ENCODE measurements at regions not wholly inside any gene's neighbourhood (a gene's known extent, or its start where the extent isn't known, plus 50 kb on each side); places are given as distances from the start of the nearest gene placed in this dataset.

DNA sequence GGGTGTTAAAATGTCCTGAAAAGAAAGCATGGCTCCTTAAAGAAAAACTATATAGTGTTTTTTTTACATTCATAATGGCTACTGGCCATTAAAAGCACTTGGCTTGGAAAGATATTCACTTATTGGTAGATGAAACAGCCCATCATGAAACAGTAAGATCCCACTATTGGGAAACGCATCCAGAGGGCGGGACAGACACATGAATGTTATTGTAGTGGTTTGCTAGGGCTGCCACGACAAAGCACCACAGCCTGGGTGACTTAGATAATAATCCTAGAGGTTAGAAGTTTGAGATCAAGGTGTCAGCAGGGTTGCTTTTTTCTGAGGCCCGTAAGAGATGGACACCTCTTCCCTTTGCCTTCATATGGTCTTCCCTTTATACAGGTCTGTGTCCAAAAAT lies 139.4 kb upstream of the ANKH start:
- DNase-seq = no peak

DNA sequence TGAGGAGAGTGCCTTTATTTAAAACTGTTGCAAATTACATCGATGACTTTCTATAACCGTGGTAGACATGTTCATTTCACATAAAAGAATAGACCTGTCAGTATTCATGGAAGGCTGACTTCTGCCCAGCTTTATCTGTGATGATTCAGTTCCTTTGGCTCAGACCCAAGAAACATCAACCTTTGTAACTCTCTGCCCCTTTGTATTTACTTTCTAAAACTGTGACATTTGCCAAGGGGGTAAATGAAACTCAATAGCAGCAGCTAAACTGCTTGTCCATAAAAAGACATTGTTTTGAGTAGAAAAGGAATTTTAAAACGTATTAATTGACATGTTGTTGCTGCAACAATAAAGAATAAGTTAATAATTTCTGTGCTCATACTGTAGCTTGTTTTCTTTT lies 137.8 kb upstream of the ANKH start:
- no peak for DNase-seq

GRCh38 chr5:15008921-15009320 lies 137.3 kb upstream of the ANKH start:
- DNase-seq = no peak

DNA sequence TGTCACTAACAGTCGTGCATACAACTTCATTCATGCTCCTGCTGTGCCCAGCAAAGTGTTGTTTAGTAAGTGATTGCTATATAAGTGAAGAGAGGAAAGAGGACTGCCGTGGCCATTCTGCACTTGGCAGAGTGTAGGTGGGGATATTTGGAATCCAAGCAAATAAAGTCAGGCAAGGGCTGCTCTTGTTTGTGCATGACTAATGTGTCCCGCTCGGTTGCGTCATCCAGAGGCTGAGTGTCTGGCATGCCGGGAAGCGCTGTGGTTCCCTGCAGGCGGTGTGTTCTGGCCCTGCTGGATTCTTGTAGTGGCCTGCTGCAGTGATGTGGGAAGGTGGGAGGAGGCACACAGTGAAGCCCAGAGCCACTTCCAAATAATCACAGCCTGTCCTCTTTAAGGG lies 136.9 kb upstream of the ANKH start:
- no peak for DNase-seq

DNA sequence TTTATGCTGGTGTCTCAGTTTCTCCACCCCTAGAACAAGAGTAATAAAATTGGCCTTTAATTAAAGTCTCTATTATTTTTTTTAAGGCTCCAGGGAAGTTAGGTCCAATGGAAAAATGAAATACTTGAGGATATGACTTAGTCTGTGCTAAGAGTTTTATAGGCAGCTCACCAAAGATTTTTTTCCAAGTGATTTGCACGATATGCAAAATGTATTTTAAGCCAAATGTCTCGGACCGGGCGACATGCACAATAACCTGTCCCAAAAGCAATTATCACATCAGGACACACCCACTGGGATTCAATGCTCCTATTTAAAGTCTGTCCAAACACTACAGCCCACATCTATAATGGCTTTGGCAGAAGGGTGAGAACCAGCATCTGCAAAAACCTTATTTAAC lies 136.1 kb upstream of the ANKH start:
- DNase-seq = no peak

DNA sequence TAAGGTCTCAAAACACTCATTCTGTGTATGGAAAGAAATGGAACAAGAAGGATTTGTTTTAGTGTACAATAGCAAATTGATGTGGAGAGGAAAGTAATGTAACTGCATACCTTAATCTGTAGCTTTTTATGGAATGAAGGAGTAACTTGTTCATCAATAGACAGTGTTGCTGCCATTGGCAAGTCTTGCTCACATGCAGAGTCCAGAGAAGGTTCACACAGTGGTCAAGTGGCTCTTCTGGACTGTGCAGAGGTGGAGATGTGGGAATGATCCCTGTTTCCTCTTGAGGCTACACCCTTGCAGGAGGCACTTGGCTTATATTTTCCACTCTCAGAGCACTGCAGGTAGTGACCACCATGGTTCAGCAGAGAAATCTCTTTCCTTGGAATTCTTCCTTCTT lies 132.9 kb upstream of the ANKH start:
- DNase-seq = no peak

- DNase-seq = peak; percentile 51
Measured at GRCh38 chr5:15003511-15003920, 131.9 kb upstream of the ANKH start.

DNA sequence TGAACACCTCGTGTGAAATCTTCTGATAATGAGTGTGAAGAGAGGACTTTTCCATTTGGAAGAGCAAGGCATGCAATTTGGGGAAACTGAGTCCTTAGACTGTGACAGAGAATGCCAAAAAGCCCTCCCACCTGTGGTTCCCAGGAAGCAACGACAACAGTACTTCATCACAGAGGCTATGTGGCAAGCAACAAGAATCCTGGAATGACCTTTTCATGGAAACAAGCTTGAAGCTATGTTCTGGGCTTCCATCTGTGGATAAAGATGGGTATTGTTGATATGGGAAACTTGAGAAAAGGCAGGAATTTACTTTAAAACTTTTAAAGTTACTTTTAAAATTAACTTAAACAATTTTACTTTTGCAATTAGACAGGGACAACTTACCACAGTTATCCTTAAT lies 131.2 kb upstream of the ANKH start:
- DNase-seq = no peak

DNA sequence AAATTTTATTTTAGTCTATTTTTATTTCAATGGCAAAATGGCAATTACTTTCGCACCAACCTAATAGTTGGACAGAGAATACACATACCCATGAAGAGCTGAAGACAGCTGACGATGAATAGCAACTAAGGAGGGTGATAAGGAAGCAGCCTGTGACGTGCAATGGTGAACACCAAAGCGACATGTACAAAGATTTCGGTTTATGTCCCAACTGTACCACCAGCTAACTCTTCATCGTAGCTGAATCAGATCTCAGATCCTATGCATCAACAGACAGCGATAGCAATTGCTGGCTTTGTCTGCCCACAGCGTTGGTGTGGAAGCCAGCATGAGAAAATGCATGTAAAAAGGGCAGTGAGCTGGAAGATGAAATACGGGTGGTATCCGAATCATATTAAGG lies 130.6 kb upstream of the ANKH start:
- DNase-seq = no peak

DNA sequence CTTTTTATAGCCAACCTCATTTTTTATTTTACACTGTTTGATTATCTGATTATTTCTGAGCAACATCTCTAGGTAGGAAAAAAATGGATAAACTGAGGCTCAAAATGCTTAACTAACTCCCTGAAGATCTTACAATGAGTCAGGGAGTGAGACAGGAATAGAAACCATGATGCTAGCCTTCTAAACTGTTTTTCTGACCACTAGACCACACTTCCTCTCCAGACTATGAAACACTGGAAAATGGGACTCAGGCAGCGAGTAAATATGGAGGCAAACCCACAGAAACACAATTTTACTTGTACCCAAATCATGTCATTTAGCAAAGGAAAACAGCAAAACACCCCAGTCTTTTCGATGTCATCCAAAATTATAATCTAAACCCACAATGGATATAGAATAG lies 129.9 kb upstream of the ANKH start:
- DNase-seq = no peak

DNA sequence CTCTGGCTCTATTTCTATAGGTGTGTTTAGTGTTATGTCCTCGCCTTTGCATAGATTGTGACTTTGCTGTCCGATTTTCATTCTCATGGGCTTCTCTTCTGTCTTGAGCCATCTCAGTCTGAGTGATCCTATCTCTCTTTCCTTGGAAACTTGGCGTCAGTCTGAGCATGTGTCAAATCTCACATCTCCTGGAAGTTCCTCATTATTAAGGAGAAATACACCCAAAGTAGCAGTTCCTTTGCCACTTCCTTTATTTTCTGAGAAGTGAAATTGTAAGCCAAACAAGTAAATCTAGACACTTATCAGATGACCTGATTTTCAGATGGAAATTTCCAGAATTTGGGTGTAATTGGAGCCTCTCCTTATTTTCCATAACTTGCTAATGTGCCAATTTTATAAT lies 126.9 kb upstream of the ANKH start:
- DNase-seq = no peak

DNA sequence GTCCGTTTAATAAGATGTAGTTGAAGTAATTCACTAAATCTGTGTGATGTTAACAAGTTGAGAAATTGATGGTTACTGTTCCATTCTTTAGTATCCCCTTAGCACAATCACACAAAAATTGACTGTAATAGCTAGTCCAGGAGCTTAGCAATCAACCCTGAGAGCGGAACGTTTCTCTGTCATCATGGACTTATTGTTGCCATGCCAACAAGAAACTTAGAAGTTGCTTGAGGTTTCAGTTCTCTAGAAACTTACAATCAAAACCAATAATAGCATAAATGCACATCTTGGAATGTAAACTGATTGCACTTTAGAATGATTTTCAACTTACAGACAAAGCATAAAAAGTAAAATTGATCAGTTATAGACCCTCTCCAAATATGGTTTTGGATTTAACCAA lies 125.4 kb upstream of the ANKH start:
- DNase-seq = no peak

GRCh38 chr5:14995229-14995628 lies 123.7 kb upstream of the ANKH start:
- no peak for DNase-seq

- peak; percentile 23 for DNase-seq
Measured at GRCh38 chr5:14993459-14994133, 122.0 kb upstream of the ANKH start.

- DNase-seq = peak; percentile 65
Measured at GRCh38 chr5:14992751-14993458, 121.3 kb upstream of the ANKH start.

DNA sequence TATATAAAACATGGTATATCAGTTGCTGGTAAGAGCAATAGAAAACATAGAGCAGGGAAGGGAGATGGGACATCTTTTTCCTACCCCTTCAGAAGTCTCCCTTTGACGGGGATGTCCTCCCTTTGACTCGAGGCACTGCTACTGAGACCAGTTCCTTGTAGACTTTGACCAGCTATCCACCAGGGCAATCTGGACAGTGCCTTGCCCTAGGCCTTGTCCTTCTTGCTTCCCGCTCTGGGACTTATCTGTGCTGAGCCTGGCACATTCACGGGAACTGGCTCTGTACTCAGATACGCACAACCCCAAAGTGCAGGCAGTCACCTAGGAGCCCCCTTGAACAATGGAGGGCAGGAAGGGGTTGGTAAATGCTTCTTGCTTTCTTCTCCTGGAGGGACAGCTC lies 116.6 kb upstream of the ANKH start:
- DNase-seq = no peak

DNA sequence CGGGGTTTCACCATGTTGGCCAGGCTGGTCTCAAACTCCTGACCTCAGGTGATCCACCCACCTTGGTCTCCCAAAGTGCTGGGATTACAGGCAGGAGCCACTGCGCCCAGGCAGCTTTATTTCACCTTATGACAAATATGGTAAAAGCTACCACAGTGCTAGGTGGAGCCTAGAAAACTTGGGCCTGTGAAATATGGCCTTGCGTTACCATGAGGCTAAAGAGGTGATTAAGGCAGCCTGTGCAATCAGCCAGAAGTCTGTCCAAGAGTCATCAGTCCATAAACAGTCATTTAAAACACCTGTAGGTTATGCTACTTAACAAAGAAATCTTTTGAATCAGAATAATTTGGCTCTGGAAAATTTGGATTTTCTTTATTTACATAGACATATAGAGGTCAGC lies 114.8 kb upstream of the ANKH start:
- no peak for DNase-seq

GRCh38 chr5:14983666-14984441 lies 112.3 kb upstream of the ANKH start:
- DNase-seq = no peak

- no peak for DNase-seq
Measured at GRCh38 chr5:14980698-14981097, 109.1 kb upstream of the ANKH start.

DNA sequence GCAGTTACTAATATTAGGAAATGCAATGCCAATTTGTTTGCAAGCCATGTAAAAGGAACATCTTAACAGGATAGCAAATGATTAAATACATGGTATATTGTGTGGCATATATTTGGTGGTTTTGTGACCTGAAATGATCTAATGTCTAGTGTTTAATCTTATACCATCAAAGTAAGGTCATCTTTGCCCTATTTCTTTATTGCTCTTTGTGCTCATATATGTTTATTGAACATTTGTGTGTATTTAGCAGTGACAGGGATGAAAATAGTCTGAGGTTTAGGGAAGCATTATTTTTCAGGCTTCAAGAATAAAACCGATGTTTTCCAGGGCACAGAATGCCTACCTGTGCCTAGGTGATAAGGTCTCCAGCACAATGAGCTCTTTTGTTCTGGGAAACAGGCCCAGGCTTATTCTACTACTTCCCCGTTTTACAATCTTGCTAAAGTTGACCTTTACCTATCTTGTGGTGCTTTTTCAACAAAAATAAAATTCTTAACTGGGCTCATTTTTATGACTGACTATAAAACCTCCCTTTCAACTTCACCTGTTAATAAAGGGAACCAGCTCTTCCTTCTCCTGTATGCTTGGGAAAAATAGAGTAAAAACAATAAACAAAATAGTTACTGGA lies 105.6 kb upstream of the ANKH start:
- no peak for DNase-seq

- no peak for DNase-seq
Measured at GRCh38 chr5:14976486-14976885, 104.9 kb upstream of the ANKH start.

DNA sequence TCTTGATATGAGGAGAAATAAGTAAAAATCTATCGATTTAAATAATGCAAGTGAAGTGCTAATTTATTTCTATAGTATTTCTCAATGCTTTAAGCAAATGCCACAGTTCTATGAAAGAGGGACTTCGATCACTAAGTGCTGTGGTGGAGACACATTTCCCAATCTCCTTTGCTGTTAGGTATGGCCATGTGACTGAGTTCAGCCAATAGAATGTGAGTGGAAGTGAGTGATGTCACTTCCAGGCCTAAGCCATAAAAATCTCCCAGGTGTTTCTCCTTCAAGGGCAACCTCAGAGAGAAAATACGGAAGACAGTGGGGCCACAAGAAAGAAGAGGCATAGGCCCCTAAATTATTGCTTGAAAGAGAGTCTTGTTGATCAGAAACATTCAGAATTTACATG lies 100.3 kb upstream of the ANKH start:
- DNase-seq = no peak

DNA sequence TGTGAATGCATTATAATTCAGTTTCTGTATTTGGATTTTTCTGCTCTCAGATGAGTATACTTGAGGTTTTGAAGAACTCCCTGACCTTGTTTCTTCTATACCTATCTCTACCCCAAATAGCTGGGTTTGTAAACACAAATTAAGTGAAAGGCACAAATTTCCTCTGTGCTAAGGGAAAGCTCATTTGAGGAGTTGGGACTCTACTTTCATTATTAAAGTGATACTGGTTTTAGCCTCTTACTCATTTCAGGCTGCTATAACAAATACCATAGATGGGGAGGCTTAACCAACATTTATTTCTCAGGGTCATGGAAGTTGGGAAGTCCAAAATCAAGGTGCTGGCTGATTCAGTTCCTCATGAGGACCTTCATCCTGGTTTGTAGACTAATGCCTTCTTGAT lies 97.2 kb upstream of the ANKH start:
- no peak for DNase-seq

- DNase-seq = no peak
Measured at GRCh38 chr5:14967166-14967565, 95.6 kb upstream of the ANKH start.

Measured in activated T-cell treated with anti-CD3 and anti-CD28 coated beads, Interleukin-2, amount 50 U/mL, for 1 hour (primary cell).